Activated naive CD8-positive, alpha-beta T cell treated with anti-CD3 and anti-CD28 coated beads, Interleukin-2, amount 10 ng/mL, durations not matched to agents 7 days and 5 days (primary cell): ENCODE measurements at regions not wholly inside any gene's neighbourhood (a gene's known extent, or its start where the extent isn't known, plus 50 kb on each side); places are given as distances from the start of the nearest gene placed in this dataset.

Source experiments
- ATAC-seq: fragments of 150-1000 bp; cut with Tn5 transposase; one replicate; pipeline ENCODE4 v1.10.0; 2021; ENCODE audit warnings: low read depth, moderate library complexity
- POLR2A ChIA-PET: fragments of 350-600 bp; sonication (Branson Sonifier 250); formaldehyde crosslinking; loops from one replicate; lab custom pipeline; 2021; ENCODE audit warnings: antibody characterized with exemption; lab: Charles Lee
- DNase-seq: peaks from one replicate; pipeline ENCODE4 v3.0.0; 2021
- H3K27ac Mint-ChIP-seq: one replicate; pipeline ENCODE4 v1.8.0; 2022; ENCODE audit warnings: mild to moderate bottlenecking, mixed read lengths
- H3K27me3 Mint-ChIP-seq: one replicate; pipeline ENCODE4 v1.8.0; 2022; ENCODE audit warnings: mild to moderate bottlenecking, moderate library complexity, mixed read lengths
- H3K36me3 Mint-ChIP-seq: one replicate; pipeline ENCODE4 v1.8.0; 2021; ENCODE audit warnings: mild to moderate bottlenecking, mixed read lengths
- H3K4me1 Mint-ChIP-seq: one replicate; pipeline ENCODE4 v1.8.0; 2021; ENCODE audit warnings: mixed read lengths
- H3K4me3 Mint-ChIP-seq: one replicate; pipeline ENCODE4 v1.8.0; 2022; ENCODE audit warnings: mild to moderate bottlenecking, moderate library complexity, mixed read lengths
- H3K9me3 Mint-ChIP-seq: one replicate; pipeline ENCODE4 v1.8.0; 2021; ENCODE audit warnings: mixed read lengths

DNA sequence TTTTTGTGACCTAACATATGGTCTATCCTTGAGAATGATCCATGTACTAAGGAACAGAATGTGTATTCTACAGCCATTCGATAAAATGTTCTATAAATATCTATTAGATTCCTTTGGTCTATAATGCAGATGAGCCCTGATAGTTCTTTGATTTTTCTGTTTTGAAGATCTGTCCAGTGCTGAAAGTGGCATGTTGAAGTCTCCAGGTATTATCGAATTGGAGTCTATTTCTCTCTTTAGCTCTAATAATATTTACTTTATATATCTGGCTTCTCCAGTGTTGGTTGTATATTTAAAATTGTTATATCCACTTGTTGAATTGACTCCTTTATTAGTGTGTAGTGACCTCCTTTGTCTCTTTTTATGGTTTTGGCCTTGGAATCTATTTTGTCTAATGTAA lies 377.9 kb downstream of the ARL6IP6 start:
- ATAC-seq = no peak
- H3K27me3 Mint-ChIP-seq = no peaks in the 10 kb centered on the region
- H3K27ac Mint-ChIP-seq = no peak overlapping the region
- no peaks in the 10 kb centered on the region for H3K4me1 Mint-ChIP-seq
- no peaks in the 10 kb centered on the region for H3K36me3 Mint-ChIP-seq
- DNase-seq = no peak
- H3K9me3 Mint-ChIP-seq = no peaks in the 10 kb centered on the region
- POLR2A ChIA-PET = no interaction called here
- H3K4me3 Mint-ChIP-seq = no peak overlapping the region

DNA sequence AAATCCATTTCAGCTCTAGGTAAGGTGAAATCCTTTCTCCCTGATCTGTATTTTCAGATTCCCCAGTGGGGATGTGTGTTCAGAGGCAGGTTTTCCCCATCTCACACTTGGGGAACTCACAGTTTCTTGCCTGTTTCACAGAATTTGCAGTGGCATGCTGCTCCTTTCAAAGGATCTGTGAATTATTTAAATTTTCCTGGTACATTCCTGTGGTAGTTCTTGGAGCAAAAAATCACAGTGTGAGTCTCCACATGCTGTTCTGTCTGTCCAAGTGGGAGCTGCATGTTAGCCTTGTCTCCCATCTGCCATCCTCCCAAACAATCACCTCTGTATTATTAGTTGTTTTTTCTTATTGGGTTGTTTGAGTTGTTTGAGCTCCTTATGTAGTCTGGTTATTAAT lies 372.9 kb downstream of the ARL6IP6 start:
- POLR2A ChIA-PET = no interaction called here
- Mint-ChIP-seq H3K4me3 (no peak overlapping the region), H3K36me3 (no peaks in the 10 kb centered on the region), H3K9me3 (peaks cover 1% of the 10 kb centered on the region), H3K4me1 (no peaks in the 10 kb centered on the region), H3K27me3 (no peaks in the 10 kb centered on the region), H3K27ac (no peak overlapping the region)
- ATAC-seq (no peak), DNase-seq (no peak)

DNA sequence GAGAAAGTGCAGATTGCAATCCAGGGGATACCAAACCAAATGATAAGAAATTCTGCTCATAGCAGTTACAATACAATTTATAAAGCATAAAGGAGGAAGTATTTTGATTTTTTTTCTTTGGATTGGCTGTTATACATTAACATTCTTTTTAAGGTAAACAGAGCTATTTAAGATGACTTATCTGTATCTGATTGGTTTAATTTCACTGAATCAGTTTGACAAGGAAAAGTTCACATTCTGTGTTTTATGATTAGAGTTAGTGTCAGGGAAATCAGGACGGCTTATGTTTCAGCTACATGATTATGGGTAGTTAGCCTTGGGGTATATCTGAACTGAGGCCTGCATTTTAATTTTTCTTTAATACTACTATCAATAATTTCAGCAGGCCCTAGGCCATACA lies 360.9 kb downstream of the ARL6IP6 start:
- Mint-ChIP-seq H3K36me3 (no peaks in the 10 kb centered on the region), H3K4me1 (no peaks in the 10 kb centered on the region), H3K9me3 (no peaks in the 10 kb centered on the region), H3K27me3 (no peaks in the 10 kb centered on the region), H3K4me3 (no peak overlapping the region), H3K27ac (no peak overlapping the region)
- POLR2A ChIA-PET = no interaction called here
- ATAC-seq = no peak
- DNase-seq = no peak

DNA sequence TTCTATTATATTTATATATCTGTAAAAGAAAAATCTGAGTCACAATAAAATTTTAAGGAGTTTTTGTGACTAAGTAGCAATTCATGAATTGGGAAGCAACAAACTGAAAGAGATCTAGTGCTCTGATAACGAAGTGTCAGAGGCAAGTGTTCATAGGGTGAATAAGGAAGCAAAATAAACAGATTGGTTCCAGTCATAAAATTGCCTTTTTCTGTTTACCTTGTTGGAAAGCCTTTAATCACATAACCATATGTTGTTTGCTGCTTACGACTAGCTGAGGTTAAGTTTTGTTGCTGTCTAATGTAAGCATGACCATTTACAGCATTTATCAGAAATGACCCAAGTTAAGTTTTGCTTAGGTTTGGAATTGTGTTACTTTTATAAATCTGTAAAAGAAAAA lies 358.9 kb downstream of the ARL6IP6 start:
- ATAC-seq = no peak
- Mint-ChIP-seq H3K4me3 (no peak overlapping the region), H3K36me3 (no peaks in the 10 kb centered on the region), H3K9me3 (no peaks in the 10 kb centered on the region), H3K27ac (no peak overlapping the region), H3K4me1 (no peaks in the 10 kb centered on the region), H3K27me3 (no peaks in the 10 kb centered on the region)
- DNase-seq = no peak
- POLR2A ChIA-PET = no interaction called here

DNA sequence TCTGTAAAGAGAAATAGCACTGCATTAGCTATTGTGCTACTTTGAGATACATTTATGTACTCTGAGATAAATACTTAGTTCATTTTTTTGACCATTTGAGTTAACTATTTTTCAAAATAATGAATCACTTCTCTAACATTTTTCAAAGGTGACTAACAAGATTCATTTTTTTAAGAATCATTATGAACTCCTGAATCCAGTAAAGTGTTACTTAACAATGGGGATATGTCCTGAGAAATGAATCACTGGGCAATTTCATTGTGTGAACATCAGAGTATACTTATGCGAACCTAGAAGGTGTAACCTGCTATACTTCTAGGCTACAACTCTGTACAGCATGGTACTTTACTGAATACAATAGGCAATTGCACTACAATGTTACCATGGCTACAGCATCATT lies 355.8 kb downstream of the ARL6IP6 start:
- no peaks in the 10 kb centered on the region for H3K27me3 Mint-ChIP-seq
- H3K27ac Mint-ChIP-seq = no peak overlapping the region
- no peaks in the 10 kb centered on the region for H3K4me1 Mint-ChIP-seq
- no peak for ATAC-seq
- H3K4me3 Mint-ChIP-seq = no peak overlapping the region
- no peak for DNase-seq
- POLR2A ChIA-PET = no interaction called here
- H3K9me3 Mint-ChIP-seq = no peaks in the 10 kb centered on the region
- H3K36me3 Mint-ChIP-seq = no peaks in the 10 kb centered on the region

DNA sequence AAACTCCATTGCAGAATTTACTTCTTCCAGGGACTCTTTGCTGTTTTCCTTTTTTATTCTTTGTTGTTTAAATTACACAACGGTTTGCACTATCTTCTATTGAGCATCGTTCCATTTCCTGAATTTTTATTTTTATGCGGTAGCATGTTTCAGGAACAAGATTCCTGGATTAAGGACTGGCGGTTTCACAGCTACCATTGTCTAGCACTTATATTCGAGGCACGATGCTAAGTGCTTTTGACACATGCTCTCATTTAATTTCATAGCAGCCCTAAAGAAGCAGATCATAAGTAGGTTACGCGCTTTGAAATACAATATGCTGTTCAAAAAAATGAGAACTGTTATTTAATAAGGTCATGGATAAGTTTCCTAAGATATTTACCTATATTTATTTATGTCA lies 354.4 kb downstream of the ARL6IP6 start:
- H3K4me3 Mint-ChIP-seq = no peak overlapping the region
- no peaks in the 10 kb centered on the region for H3K36me3 Mint-ChIP-seq
- POLR2A ChIA-PET = no interaction called here
- H3K9me3 Mint-ChIP-seq = no peaks in the 10 kb centered on the region
- H3K4me1 Mint-ChIP-seq = no peaks in the 10 kb centered on the region
- DNase-seq (no peak), ATAC-seq (no peak)
- H3K27ac Mint-ChIP-seq = no peak overlapping the region
- H3K27me3 Mint-ChIP-seq = no peaks in the 10 kb centered on the region

DNA sequence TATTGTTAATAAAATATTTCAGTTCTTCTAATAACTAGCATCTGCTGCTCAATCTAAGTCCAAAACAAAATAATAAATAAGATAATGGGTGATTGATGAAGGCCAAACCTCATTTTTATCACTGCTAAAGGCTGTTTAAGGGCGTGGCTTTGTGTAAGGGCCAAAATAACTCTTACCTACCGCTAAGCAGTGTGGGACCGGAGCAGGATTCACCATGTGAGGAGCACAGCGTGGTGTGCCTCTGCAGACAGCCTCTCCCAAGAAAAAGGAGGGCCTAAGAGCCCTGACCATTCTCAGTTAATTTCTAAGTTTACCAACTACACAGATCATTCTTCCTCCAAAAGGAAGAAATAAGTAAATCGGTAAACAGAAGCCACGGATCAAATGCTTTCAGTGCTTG lies 353.7 kb downstream of the ARL6IP6 start:
- no peak for ATAC-seq
- no peaks in the 10 kb centered on the region for H3K36me3 Mint-ChIP-seq
- no peaks in the 10 kb centered on the region for H3K4me1 Mint-ChIP-seq
- POLR2A ChIA-PET = no interaction called here
- no peak overlapping the region for H3K4me3 Mint-ChIP-seq
- no peak overlapping the region for H3K27ac Mint-ChIP-seq
- H3K27me3 Mint-ChIP-seq = no peaks in the 10 kb centered on the region
- H3K9me3 Mint-ChIP-seq = no peaks in the 10 kb centered on the region
- no peak for DNase-seq

DNA sequence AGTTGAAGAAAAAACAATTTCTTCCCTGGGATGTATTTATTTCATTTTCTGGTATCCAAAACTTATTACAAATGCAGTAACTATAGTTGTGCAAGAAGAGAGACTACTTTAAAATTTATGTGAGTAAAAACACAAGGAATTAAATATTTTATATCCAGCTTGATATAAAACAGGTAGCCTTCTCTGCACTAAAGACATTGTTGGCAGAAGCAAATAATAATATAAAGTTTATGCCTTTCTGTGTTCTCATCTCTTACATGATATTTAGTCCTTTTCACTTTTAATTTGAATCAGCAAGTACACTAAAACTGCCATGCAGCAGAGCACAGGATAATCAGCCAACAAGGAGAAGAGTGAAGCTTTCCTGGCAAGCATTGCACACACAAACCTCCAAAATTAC lies 352.7 kb downstream of the ARL6IP6 start:
- H3K4me3 Mint-ChIP-seq = no peak overlapping the region
- H3K27me3 Mint-ChIP-seq = no peaks in the 10 kb centered on the region
- H3K9me3 Mint-ChIP-seq = no peaks in the 10 kb centered on the region
- DNase-seq = no peak
- no peak for ATAC-seq
- no peaks in the 10 kb centered on the region for H3K36me3 Mint-ChIP-seq
- POLR2A ChIA-PET = no interaction called here
- H3K4me1 Mint-ChIP-seq = no peaks in the 10 kb centered on the region
- H3K27ac Mint-ChIP-seq = no peak overlapping the region

DNA sequence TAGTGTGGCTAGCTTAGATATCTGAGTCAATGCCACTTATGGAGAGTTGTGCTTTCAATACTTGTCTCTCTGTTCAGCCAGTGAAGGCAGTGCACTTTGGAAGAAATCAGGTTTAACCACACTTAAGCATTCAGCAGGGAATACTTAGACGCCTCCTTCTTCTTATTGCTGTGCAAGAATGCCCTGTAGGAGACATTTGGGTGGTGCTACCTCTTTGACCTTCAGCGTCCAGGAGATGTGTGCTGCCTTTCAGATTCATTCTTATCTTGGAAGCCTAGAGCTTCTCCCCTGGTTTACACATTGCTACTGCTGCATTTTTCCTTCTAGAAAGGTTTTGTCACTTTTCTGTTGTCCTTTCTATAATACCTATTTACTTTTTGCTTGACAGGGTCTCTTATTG lies 350.5 kb downstream of the ARL6IP6 start:
- H3K27me3 Mint-ChIP-seq = no peaks in the 10 kb centered on the region
- no peaks in the 10 kb centered on the region for H3K36me3 Mint-ChIP-seq
- H3K4me3 Mint-ChIP-seq = no peak overlapping the region
- POLR2A ChIA-PET = no interaction called here
- no peak for ATAC-seq
- H3K27ac Mint-ChIP-seq = no peak overlapping the region
- H3K9me3 Mint-ChIP-seq = no peaks in the 10 kb centered on the region
- no peaks in the 10 kb centered on the region for H3K4me1 Mint-ChIP-seq
- no peak for DNase-seq

DNA sequence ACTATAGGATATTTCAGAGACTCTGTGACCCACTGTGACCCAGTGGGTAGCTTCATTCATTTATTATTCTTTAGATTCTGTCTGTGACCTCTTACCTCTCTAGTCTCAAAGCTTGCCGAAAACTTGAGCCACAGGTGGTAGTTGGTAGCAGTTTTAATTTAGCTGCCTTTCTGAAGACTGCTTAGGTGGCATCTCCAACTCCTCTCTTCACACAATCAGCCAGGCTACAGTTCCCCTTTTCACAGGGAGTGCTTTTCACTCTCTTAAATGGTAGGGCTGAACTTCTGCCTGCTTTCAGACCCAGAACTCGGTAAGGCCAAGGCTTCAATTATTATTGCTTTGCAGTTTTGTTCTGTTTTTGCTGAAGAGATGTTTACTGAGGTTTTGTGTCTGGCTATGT lies 349.6 kb downstream of the ARL6IP6 start:
- DNase-seq (no peak), ATAC-seq (no peak)
- H3K36me3 Mint-ChIP-seq = no peaks in the 10 kb centered on the region
- POLR2A ChIA-PET = no interaction called here
- no peaks in the 10 kb centered on the region for H3K27me3 Mint-ChIP-seq
- H3K9me3 Mint-ChIP-seq = no peaks in the 10 kb centered on the region
- H3K27ac Mint-ChIP-seq = no peak overlapping the region
- no peaks in the 10 kb centered on the region for H3K4me1 Mint-ChIP-seq
- H3K4me3 Mint-ChIP-seq = no peak overlapping the region

DNA sequence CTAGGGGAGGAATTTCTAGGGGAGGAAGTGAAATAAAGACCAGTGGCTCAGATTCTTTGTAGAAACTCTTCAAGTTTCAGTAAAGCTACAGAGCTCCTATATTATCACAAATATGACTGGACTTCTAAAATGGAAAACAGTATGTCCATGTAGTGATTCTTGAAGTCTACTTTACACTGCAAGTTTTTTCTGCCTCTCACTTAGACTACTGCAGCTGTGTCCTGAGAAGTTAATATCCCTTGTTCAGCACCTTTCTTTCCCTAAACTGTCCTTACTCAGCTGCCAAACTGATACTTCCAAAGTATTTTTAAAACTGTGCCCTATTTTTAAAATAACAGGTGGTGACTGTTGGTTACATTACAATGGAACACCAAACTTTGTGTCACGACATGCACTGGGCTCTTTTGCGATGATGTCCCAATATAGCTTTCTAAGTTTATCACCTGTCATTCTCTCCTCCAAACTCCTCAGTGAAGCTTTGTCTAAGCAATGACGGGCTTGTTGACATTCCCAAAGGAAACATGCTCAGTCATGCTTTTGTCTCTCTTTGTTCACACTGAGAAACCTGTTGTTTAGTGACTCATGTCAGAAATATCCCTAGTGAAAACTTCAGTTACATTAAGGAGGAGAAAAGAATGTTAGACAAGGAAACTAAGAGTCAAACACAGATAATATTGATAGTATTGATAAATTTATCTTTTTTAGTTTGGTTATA lies 341.1 kb downstream of the ARL6IP6 start:
- H3K27me3 Mint-ChIP-seq = no peaks in the 10 kb centered on the region
- POLR2A ChIA-PET = no interaction called here
- ATAC-seq = no peak

DNA sequence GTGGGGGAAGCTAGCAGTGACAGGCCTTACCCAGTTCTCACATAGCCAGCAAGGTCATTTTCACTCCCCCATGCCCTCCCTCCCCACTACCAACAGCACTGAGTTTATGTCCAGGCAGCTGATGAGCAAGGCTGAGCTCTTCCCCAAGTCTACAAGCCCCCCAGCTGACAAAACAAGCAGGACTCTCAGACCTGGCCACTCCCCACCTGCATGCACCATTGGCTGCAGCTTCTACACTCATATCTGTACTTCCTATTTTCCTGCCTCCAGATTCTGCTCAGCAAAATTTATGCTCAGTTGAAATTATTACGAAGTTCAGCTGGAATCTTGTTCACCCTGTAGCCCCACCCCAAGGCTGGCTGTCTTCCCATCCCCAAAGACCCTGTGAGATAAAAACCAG lies 339.3 kb downstream of the ARL6IP6 start:
- POLR2A ChIA-PET = no interaction called here
- Mint-ChIP-seq H3K9me3 (no peaks in the 10 kb centered on the region), H3K27ac (no peak overlapping the region), H3K36me3 (no peaks in the 10 kb centered on the region), H3K4me3 (no peak overlapping the region), H3K4me1 (no peaks in the 10 kb centered on the region), H3K27me3 (no peaks in the 10 kb centered on the region)
- no peak for DNase-seq
- ATAC-seq = no peak

More for the DNA sequence above, 341.1 kb downstream of the ARL6IP6 start:
- no peaks in the 10 kb centered on the region for H3K36me3 Mint-ChIP-seq
- no peak overlapping the region for H3K4me3 Mint-ChIP-seq
- H3K9me3 Mint-ChIP-seq = no peaks in the 10 kb centered on the region
- no peak for DNase-seq
- H3K4me1 Mint-ChIP-seq = no peaks in the 10 kb centered on the region
- H3K27ac Mint-ChIP-seq = no peak overlapping the region

DNA sequence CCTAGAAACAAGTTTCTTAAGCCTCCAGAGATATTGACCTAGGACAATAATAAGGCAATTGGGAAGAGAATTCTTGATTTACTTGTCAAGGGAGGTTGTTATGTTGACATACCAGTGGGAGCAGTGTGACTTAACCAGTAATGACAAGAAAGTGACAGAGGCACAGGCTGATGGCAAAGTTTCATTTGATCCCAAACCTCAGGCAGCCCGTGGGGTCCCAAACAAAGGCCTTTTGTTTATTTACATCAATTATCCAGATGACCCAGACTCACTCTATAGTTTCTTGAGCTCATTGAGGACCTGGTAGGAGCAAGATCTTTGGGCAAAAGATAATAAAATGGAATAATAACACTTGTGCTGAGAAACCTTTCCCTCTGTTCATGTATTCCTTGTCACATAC lies 336.8 kb downstream of the ARL6IP6 start:
- POLR2A ChIA-PET = no interaction called here
- no peak overlapping the region for H3K4me3 Mint-ChIP-seq
- H3K36me3 Mint-ChIP-seq = no peaks in the 10 kb centered on the region
- no peaks in the 10 kb centered on the region for H3K27me3 Mint-ChIP-seq
- no peaks in the 10 kb centered on the region for H3K9me3 Mint-ChIP-seq
- H3K4me1 Mint-ChIP-seq = no peaks in the 10 kb centered on the region
- DNase-seq (no peak), ATAC-seq (no peak)
- no peak overlapping the region for H3K27ac Mint-ChIP-seq

DNA sequence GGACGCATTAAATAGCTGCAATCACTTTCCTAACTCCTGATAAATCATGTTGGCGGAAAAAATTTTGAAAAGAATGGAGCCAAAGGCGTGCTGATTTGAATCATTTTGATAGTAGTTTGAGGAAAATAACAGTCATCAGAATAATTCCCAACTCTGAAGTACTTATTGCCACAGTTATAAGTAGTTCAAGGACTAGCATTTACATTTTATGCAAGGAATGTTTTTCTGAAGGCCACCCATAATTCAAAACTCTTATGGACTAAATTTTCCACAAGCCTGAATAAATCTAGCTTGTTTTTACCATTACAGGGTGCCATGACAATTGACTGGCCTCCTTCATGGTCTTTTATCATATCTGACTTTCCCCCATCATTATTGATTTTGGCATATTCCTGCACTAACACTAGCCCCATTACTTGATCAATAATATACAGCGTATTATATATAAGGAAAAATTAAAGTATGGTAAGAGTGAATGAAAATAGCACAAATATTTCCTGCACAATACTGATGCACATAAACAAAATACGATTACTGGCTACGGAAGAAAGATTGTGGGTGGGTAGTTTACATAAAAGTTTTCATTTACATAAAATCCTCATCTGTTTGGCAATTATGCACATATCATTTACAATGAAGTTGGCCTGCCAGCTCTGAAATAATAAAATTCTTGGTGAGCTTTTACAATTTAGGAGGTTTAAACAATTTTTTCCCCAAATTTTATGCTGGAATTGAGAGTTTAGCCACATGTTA lies 334.6 kb downstream of the ARL6IP6 start:
- ATAC-seq (no peak), DNase-seq (no peak)
- Mint-ChIP-seq H3K27ac (no peak overlapping the region), H3K4me1 (no peaks in the 10 kb centered on the region), H3K27me3 (no peaks in the 10 kb centered on the region), H3K9me3 (no peaks in the 10 kb centered on the region), H3K36me3 (no peaks in the 10 kb centered on the region), H3K4me3 (no peak overlapping the region)
- POLR2A ChIA-PET = no interaction called here
